Right kidney (tissue), 1 donor: ENCODE measurements at regions not wholly inside any gene's neighbourhood (a gene's known extent, or its start where the extent isn't known, plus 50 kb on each side); places are given as distances from the start of the nearest gene placed in this dataset.
"Not testable (repeated sequence)": the region's sequence is repeated elsewhere in the genome, so short reads cannot be mapped to it uniquely, and the experiment has no call there.

ENCODE experiments used
- DNase-seq: peaks from one replicate; pipeline ENCODE4 v3.0.0-alpha.2; 2016

- DNase-seq: no peak
These were observed 328.9 kb upstream of the RBMS3 start for GRCh38 chr3:28951772-28952556.

GRCh38 chr3:28958656-28959055 is 322.2 kb upstream of the RBMS3 start:
- DNase-seq: no peak

GRCh38 chr3:28971156-28971555 is 309.7 kb upstream of the RBMS3 start:
- no peak for DNase-seq

- DNase-seq: no peak
These were observed 307.9 kb upstream of the RBMS3 start for GRCh38 chr3:28972921-28973320.

- DNase-seq: no peak
These were observed 307.3 kb upstream of the RBMS3 start for GRCh38 chr3:28973609-28974008.

- DNase-seq: no peak
These were observed 302.8 kb upstream of the RBMS3 start for GRCh38 chr3:28978092-28978491.

GRCh38 chr3:28980131-28980530 is 300.7 kb upstream of the RBMS3 start:
- no peak for DNase-seq

GRCh38 chr3:28980631-28981030 is 300.2 kb upstream of the RBMS3 start:
- no peak for DNase-seq

GRCh38 chr3:28982906-28983305 is 298.0 kb upstream of the RBMS3 start:
- no peak for DNase-seq

- no peak for DNase-seq
These were observed 293.9 kb upstream of the RBMS3 start for GRCh38 chr3:28986922-28987321.

- no peak for DNase-seq
These were observed 291.2 kb upstream of the RBMS3 start for GRCh38 chr3:28989646-28990089.

GRCh38 chr3:28994161-28994905 is 286.5 kb upstream of the RBMS3 start:
- DNase-seq: no peak

GRCh38 chr3:29004885-29005599 is 275.8 kb upstream of the RBMS3 start:
- DNase-seq: no peak

- no peak for DNase-seq
These were observed 275.0 kb upstream of the RBMS3 start for GRCh38 chr3:29005862-29006261.

GRCh38 chr3:29011441-29011840 is 269.4 kb upstream of the RBMS3 start:
- no peak for DNase-seq

- DNase-seq: no peak
These were observed 268.9 kb upstream of the RBMS3 start for GRCh38 chr3:29011966-29012365.

- DNase-seq: no peak
These were observed 257.9 kb upstream of the RBMS3 start for GRCh38 chr3:29022976-29023375.

GRCh38 chr3:29026286-29026685 is 254.6 kb upstream of the RBMS3 start:
- DNase-seq: no peak

- no peak for DNase-seq
These were observed 253.9 kb upstream of the RBMS3 start for GRCh38 chr3:29026959-29027358.

- not testable (repeated sequence) for DNase-seq
These were observed 249.7 kb upstream of the RBMS3 start for GRCh38 chr3:29031175-29031574.

GRCh38 chr3:29033511-29033910 is 247.4 kb upstream of the RBMS3 start:
- DNase-seq: no peak

- DNase-seq: no peak
These were observed 230.7 kb upstream of the RBMS3 start for GRCh38 chr3:29050155-29050554.

GRCh38 chr3:29057326-29057725 is 223.5 kb upstream of the RBMS3 start:
- no peak for DNase-seq
